PC-9 (cell line): ENCODE measurements at regions not wholly inside any gene's neighbourhood (a gene's known extent, or its start where the extent isn't known, plus 50 kb on each side); places are given as distances from the start of the nearest gene placed in this dataset.

Experiments
- BruUV-seq: library from RNA; stranded (reverse); fragments of 400-500 nt; replicated peaks from 2 replicates; lab custom pipeline; 2021; lab: Mats Ljungman, UMichigan
- CTCF ChIA-PET: fragments of 300-600 bp; sonication (Branson Sonifier 250); formaldehyde crosslinking; loops from one replicate; lab custom pipeline; 2022; ENCODE audit warnings: antibody characterized with exemption; lab: Charles Lee
- POLR2A ChIA-PET: fragments of 300-600 bp; sonication (Branson Sonifier 250); formaldehyde crosslinking; loops from one replicate; lab custom pipeline; 2022; ENCODE audit warnings: antibody characterized with exemption; ENCODE audit not compliant: unreplicated experiment; lab: Charles Lee
- DNase-seq, 2 experiments: peaks; one replicate each; pipeline versions ENCODE4 v3.0.0 to v3.0.0-alpha.2; 2015 to 2022; ENCODE audit warnings: mixed read lengths in 1 of 2
- H2AFZ ChIP-seq: fragments of 200-600 bp; sonication (generic); 2 replicates; pipeline ENCODE4 v1.8.1; 2017; ENCODE audit warnings: antibody characterized with exemption
- H3F3A ChIP-seq: fragments of 200-600 bp; sonication (generic); 2 replicates; pipeline ENCODE4 v1.8.1; 2017; ENCODE audit warnings: antibody characterized with exemption, mild to moderate bottlenecking, low read depth; ENCODE audit not compliant: insufficient read depth
- H3K27ac ChIP-seq: fragments of 200-600 bp; sonication (generic); 2 replicates; pipeline ENCODE4 v1.6.1; 2016; ENCODE audit warnings: mixed run types
- H3K27me3 ChIP-seq: fragments of 200-600 bp; sonication (generic); 2 replicates; pipeline ENCODE4 v1.6.1; 2016; ENCODE audit warnings: low read depth, mixed run types; ENCODE audit not compliant: insufficient read depth
- H3K36me3 ChIP-seq: fragments of 200-600 bp; sonication (generic); 2 replicates; pipeline ENCODE4 v1.6.1; 2016; ENCODE audit warnings: low read depth, mixed run types
- H3K4me1 ChIP-seq: fragments of 200-600 bp; sonication (generic); replicated peaks from 2 replicates; pipeline ENCODE4 v1.6.1; 2016; ENCODE audit warnings: mixed run types; ENCODE audit not compliant: insufficient read depth
- H3K4me2 ChIP-seq: fragments of 200-600 bp; sonication (generic); 2 replicates; pipeline ENCODE4 v1.6.1; 2017; ENCODE audit warnings: mixed run types
- H3K4me3 ChIP-seq: fragments of 200-600 bp; sonication (generic); 2 replicates; pipeline ENCODE4 v1.6.1; 2016; ENCODE audit warnings: mixed run types
- H3K79me2 ChIP-seq: fragments of 200-600 bp; sonication (generic); 2 replicates; pipeline ENCODE4 v1.6.1; 2017; ENCODE audit warnings: low read depth, mixed run types
- H3K9me2 ChIP-seq: fragments of 200-600 bp; sonication (generic); 2 replicates; pipeline ENCODE4 v1.8.1; 2017; ENCODE audit warnings: mild to moderate bottlenecking; ENCODE audit not compliant: insufficient read depth
- H3K9me3 ChIP-seq: fragments of 200-600 bp; sonication (generic); 2 replicates; pipeline ENCODE4 v1.8.1; 2016; ENCODE audit warnings: low read depth; ENCODE audit not compliant: insufficient read depth
- H4K20me1 ChIP-seq: fragments of 200-600 bp; sonication (generic); 2 replicates; pipeline ENCODE4 v1.8.1; 2017; ENCODE audit not compliant: insufficient read depth
- CTCF ChIP-seq: fragments of 200-600 bp; sonication (generic); conservative IDR thresholded peaks from 2 replicates; pipeline ENCODE4 v1.6.1; 2017; ENCODE audit warnings: mixed run types, antibody characterized with exemption, mild to moderate bottlenecking, moderate library complexity
- EZH2 ChIP-seq: fragments of 200-600 bp; sonication (generic); IDR thresholded peaks from 2 replicates; pipeline ENCODE4 v1.8.0; 2017; ENCODE audit warnings: antibody characterized with exemption, low read depth
- intact Hi-C: fragments of 100-400 bp; cut with micrococcal nuclease; formaldehyde crosslinking; loops from one replicate; pipeline ENCODE4 v1.10.0; 2022; ENCODE audit not compliant: unreplicated experiment

GRCh38 chr9:104984948-104985347 lies 57.0 kb upstream of the ABCA1 start:
- no peaks in the 10 kb centered on the region for H3K9me3 ChIP-seq
- intact Hi-C loops = no loop called here
- CTCF ChIA-PET = no interaction called here
- H3K4me3 ChIP-seq = no peak overlapping the region
- BruUV-seq = no TSS peak
- H3K9me2 ChIP-seq = 0 out of 2 replicates have a peak, but pooled peaks cover 3% of the 10 kb centered on the region
- H3K79me2 ChIP-seq = no peaks in the 10 kb centered on the region
- no peaks in the 10 kb centered on the region for H4K20me1 ChIP-seq
- H2AFZ ChIP-seq = no peak overlapping the region
- no peak for DNase-seq
- no peaks in the 10 kb centered on the region for H3K27me3 ChIP-seq
- H3K4me1 ChIP-seq = peaks cover 19% of the 10 kb centered on the region
- H3K36me3 ChIP-seq = no peaks in the 10 kb centered on the region
- POLR2A ChIA-PET = no interaction called here
- TF ChIP-seq CTCF (no peak), EZH2 (no peak)
- no peak overlapping the region for H3K27ac ChIP-seq
- peaks cover 10% of the 10 kb centered on the region; the same call in 1 of the 2 replicates for H3F3A ChIP-seq
- no peak overlapping the region for H3K4me2 ChIP-seq

GRCh38 chr9:104986096-104986495 lies 58.1 kb upstream of the ABCA1 start:
- Histone ChIP-seq H3K27ac (no peak overlapping the region), H3K4me2 (no peak overlapping the region), H3K4me3 (no peak overlapping the region), H3K9me3 (no peaks in the 10 kb centered on the region), H3K36me3 (no peaks in the 10 kb centered on the region), H3K4me1 (peaks cover 25% of the 10 kb centered on the region), H2AFZ (no peak overlapping the region), H4K20me1 (no peaks in the 10 kb centered on the region), H3K79me2 (no peaks in the 10 kb centered on the region), H3F3A (peaks cover 20% of the 10 kb centered on the region), H3K9me2 (no peaks in the 10 kb centered on the region), H3K27me3 (no peaks in the 10 kb centered on the region)
- DNase-seq = no peak
- POLR2A ChIA-PET = interaction anchor here (0.6 kb wide), 1 partner anchor 213 kb away, joined by 12 read pairs; no protein-coding TSS in a partner anchor
- TF ChIP-seq CTCF (no peak), EZH2 (no peak)
- no TSS peak for BruUV-seq
- CTCF ChIA-PET = no interaction called here
- intact Hi-C loops = no loop called here

GRCh38 chr9:104987743-104988142 lies 59.8 kb upstream of the ABCA1 start:
- Histone ChIP-seq H3K4me1 (peaks cover 36% of the 10 kb centered on the region), H3K27me3 (no peaks in the 10 kb centered on the region), H3K79me2 (no peaks in the 10 kb centered on the region), H3K4me3 (no peak overlapping the region), H2AFZ (no peak overlapping the region), H3K9me3 (no peaks in the 10 kb centered on the region), H4K20me1 (no peaks in the 10 kb centered on the region), H3K27ac (no peak overlapping the region), H3K9me2 (no peaks in the 10 kb centered on the region), H3F3A (peaks cover 30% of the 10 kb centered on the region), H3K4me2 (no peak overlapping the region), H3K36me3 (no peaks in the 10 kb centered on the region)
- no TSS peak for BruUV-seq
- intact Hi-C loops = no loop called here
- ChIA-PET CTCF (no interaction called here), POLR2A (no interaction called here)
- no peak for DNase-seq
- no peak for TF ChIP-seq CTCF
- no peak for TF ChIP-seq EZH2
